A673 (cell line): ENCODE measurements at regions not wholly inside any gene's neighbourhood (a gene's known extent, or its start where the extent isn't known, plus 50 kb on each side); places are given as distances from the start of the nearest gene placed in this dataset.

ENCODE experiments used
- EZH2 ChIP-seq: fragments of 200-600 bp; sonication (generic); IDR thresholded peaks from 2 replicates; pipeline ENCODE4 v1.6.1; 2017; ENCODE audit warnings: borderline replicate concordance, low read depth, mild to moderate bottlenecking, mixed read lengths, antibody characterized with exemption, low read length; ENCODE audit not compliant: poor library complexity, severe bottlenecking
- TF ChIP-seq, protein P1 (sequence below): fragments of 300-800, 200-600 bp; sonication (generic); conservative IDR thresholded peaks from 2 replicates; pipeline ENCODE4 v1.5.1; 2017; ENCODE audit warnings: low read depth, mild to moderate bottlenecking, antibody characterized with exemption, low read length, moderate library complexity, mixed read lengths

DNA sequence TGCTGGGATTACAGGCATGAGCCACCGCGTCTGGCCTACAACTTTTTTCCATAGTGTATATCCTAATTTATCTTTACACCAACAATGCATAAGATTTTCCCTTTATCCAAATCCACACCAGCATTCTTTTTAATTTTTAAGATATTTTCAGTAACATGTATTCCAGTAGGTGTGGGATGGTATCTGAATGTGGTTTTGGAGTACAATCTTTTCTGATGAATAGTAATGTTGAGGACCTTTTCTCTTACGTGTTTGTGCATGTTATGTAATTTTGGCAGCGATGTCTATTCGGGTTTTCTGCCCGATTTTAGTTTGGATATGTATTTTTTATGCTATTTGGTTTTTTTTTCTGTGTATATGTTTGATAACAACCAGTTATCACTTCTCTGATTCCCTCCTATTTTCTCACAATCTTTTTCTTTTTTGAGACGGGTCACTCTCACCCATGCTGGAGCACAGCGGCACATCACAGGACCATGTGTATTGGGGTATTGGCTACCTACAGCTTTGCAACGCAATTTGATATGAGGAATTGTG is 114.6 kb upstream of the GRK3 start:
- TF ChIP-seq, protein P1, sequence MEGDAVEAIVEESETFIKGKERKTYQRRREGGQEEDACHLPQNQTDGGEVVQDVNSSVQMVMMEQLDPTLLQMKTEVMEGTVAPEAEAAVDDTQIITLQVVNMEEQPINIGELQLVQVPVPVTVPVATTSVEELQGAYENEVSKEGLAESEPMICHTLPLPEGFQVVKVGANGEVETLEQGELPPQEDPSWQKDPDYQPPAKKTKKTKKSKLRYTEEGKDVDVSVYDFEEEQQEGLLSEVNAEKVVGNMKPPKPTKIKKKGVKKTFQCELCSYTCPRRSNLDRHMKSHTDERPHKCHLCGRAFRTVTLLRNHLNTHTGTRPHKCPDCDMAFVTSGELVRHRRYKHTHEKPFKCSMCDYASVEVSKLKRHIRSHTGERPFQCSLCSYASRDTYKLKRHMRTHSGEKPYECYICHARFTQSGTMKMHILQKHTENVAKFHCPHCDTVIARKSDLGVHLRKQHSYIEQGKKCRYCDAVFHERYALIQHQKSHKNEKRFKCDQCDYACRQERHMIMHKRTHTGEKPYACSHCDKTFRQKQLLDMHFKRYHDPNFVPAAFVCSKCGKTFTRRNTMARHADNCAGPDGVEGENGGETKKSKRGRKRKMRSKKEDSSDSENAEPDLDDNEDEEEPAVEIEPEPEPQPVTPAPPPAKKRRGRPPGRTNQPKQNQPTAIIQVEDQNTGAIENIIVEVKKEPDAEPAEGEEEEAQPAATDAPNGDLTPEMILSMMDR, result no peak
- no peak for TF ChIP-seq EZH2
